ENCODE measurements at regions not wholly inside any gene's neighbourhood (a gene's known extent, or its start where the extent isn't known, plus 50 kb on each side); places are given as distances from the start of the nearest gene placed in this dataset.
"Not testable (repeated sequence)": the region's sequence is repeated elsewhere in the genome, so short reads cannot be mapped to it uniquely, and the experiment has no call there.

GRCh38 chr13:54799621-54800226 lies 1771.1 kb downstream of the OLFM4 start:
- intact Hi-C loops (cut with DNase I): no loop called here
- no peak for ATAC-seq
- no peaks in the 10 kb centered on the region for H3K27me3 ChIP-seq

GRCh38 chr13:54802226-54802625 lies 1773.6 kb downstream of the OLFM4 start:
- TF ChIP-seq, protein P1, sequence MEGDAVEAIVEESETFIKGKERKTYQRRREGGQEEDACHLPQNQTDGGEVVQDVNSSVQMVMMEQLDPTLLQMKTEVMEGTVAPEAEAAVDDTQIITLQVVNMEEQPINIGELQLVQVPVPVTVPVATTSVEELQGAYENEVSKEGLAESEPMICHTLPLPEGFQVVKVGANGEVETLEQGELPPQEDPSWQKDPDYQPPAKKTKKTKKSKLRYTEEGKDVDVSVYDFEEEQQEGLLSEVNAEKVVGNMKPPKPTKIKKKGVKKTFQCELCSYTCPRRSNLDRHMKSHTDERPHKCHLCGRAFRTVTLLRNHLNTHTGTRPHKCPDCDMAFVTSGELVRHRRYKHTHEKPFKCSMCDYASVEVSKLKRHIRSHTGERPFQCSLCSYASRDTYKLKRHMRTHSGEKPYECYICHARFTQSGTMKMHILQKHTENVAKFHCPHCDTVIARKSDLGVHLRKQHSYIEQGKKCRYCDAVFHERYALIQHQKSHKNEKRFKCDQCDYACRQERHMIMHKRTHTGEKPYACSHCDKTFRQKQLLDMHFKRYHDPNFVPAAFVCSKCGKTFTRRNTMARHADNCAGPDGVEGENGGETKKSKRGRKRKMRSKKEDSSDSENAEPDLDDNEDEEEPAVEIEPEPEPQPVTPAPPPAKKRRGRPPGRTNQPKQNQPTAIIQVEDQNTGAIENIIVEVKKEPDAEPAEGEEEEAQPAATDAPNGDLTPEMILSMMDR (IDR thresholded peaks at IDR 0.05): no peak
- intact Hi-C loops (cut with DNase I): no loop called here
- H3K36me3 ChIP-seq: no peaks in the 10 kb centered on the region
- H3K27ac ChIP-seq: no peak overlapping the region
- H3K27me3 ChIP-seq: no peaks in the 10 kb centered on the region
- no peaks in the 10 kb centered on the region for H3K9me3 ChIP-seq
- no peaks in the 10 kb centered on the region for H3K4me1 ChIP-seq
- ATAC-seq: no peak
- H3K4me3 ChIP-seq: no peak overlapping the region
- no peak for DNase-seq

More at GRCh38 chr13:54799621-54800226, 1771.1 kb downstream of the OLFM4 start:
- TF ChIP-seq, protein P1 (IDR thresholded peaks at IDR 0.05): no peak
- Histone ChIP-seq H3K4me1 (no peaks in the 10 kb centered on the region), H3K9me3 (no peaks in the 10 kb centered on the region), H3K4me3 (no peak overlapping the region), H3K36me3 (no peaks in the 10 kb centered on the region), H3K27ac (no peak overlapping the region)
- DNase-seq: no peak

GRCh38 chr13:54805743-54806142 lies 1777.1 kb downstream of the OLFM4 start:
- TF ChIP-seq, protein P1 (IDR thresholded peaks at IDR 0.05): no peak
- intact Hi-C loops (cut with DNase I): no loop called here
- H3K4me1 ChIP-seq: no peaks in the 10 kb centered on the region
- no peak for DNase-seq
- no peak overlapping the region for H3K27ac ChIP-seq
- no peaks in the 10 kb centered on the region for H3K9me3 ChIP-seq
- H3K36me3 ChIP-seq: no peaks in the 10 kb centered on the region
- no peaks in the 10 kb centered on the region for H3K27me3 ChIP-seq
- ATAC-seq: no peak
- H3K4me3 ChIP-seq: no peak overlapping the region

GRCh38 chr13:54821938-54822470 lies 1793.4 kb downstream of the OLFM4 start:
- H3K27ac ChIP-seq; ATAC-seq; intact Hi-C loops (cut with DNase I); H3K4me1 ChIP-seq; H3K9me3 ChIP-seq; H3K36me3 ChIP-seq; H3K27me3 ChIP-seq; DNase-seq; H3K4me3 ChIP-seq: not testable (repeated sequence)

- H3K4me3 ChIP-seq; intact Hi-C loops (cut with DNase I); H3K4me1 ChIP-seq; H3K27ac ChIP-seq; H3K9me3 ChIP-seq; DNase-seq; H3K27me3 ChIP-seq; ATAC-seq; H3K36me3 ChIP-seq: not testable (repeated sequence)
Measured at GRCh38 chr13:54829391-54830068, 1800.9 kb downstream of the OLFM4 start.

DNA sequence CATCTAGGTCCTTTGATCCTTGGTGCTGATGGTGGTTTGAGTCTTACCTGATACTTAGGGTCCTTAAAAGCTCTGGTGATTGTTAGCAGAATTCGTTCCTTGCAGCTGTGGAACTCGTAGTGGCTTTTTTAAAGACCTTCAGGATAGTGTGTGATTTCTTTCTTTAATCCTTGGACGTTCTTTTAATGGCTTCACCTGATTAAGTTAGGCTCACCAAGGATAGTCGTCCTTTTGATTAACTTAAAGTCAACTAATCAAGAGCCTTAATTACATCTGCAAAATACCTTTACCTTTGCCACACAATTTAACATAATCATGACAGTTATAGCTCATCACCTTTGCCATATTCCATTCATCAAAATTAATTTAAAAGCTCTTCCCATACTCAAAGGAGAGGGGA lies 1807.7 kb downstream of the OLFM4 start:
- ATAC-seq: no peak
- no peaks in the 10 kb centered on the region for H3K4me1 ChIP-seq
- H3K9me3 ChIP-seq: no peaks in the 10 kb centered on the region
- H3K27me3 ChIP-seq: no peaks in the 10 kb centered on the region
- TF ChIP-seq, protein P1 (IDR thresholded peaks at IDR 0.05): no peak
- H3K36me3 ChIP-seq: no peaks in the 10 kb centered on the region
- intact Hi-C loops (cut with DNase I): no loop called here
- no peak overlapping the region for H3K4me3 ChIP-seq
- no peak overlapping the region for H3K27ac ChIP-seq
- DNase-seq: no peak

All from upper lobe of right lung (tissue), 1 donor.